Large intestine (tissue), 3 donors: ENCODE measurements at regions not wholly inside any gene's neighbourhood (a gene's known extent, or its start where the extent isn't known, plus 50 kb on each side); places are given as distances from the start of the nearest gene placed in this dataset.

ENCODE experiments used
- DNase-seq, 2 donors: peaks; one replicate each; pipeline versions ENCODE4 v3.0.0 to v3.0.0-alpha.2; 2013
- H3K27ac ChIP-seq: one replicate; pipeline ENCODE4 v1.5.1; 2013; ENCODE audit warnings: low read length
- H3K27me3 ChIP-seq: 2 replicates; pipeline ENCODE4 v1.6.1; 2013; ENCODE audit warnings: low read length; ENCODE audit not compliant: control insufficient read depth, insufficient read depth
- H3K36me3 ChIP-seq: 2 replicates; pipeline ENCODE4 v1.6.1; 2013; ENCODE audit warnings: low read length; ENCODE audit not compliant: control insufficient read depth, insufficient read depth
- H3K4me1 ChIP-seq: one replicate; pipeline ENCODE4 v1.6.1; 2013; ENCODE audit warnings: low read length; ENCODE audit not compliant: control insufficient read depth, insufficient read depth
- H3K4me3 ChIP-seq: one replicate; pipeline ENCODE4 v1.5.1; 2013; ENCODE audit warnings: low read length
- H3K9me3 ChIP-seq: one replicate; pipeline ENCODE4 v1.6.1; 2013; ENCODE audit warnings: mild to moderate bottlenecking, low read depth, low read length, moderate library complexity; ENCODE audit not compliant: control insufficient read depth
- WGBS: methylation state at CpG from one replicate; pipeline ENCODE4 v1.1.5; 2013; ENCODE audit warnings: low lambda C conversion rate; ENCODE audit not compliant: insufficient coverage; 5-methylcytosine and 5-hydroxymethylcytosine counted together

DNA sequence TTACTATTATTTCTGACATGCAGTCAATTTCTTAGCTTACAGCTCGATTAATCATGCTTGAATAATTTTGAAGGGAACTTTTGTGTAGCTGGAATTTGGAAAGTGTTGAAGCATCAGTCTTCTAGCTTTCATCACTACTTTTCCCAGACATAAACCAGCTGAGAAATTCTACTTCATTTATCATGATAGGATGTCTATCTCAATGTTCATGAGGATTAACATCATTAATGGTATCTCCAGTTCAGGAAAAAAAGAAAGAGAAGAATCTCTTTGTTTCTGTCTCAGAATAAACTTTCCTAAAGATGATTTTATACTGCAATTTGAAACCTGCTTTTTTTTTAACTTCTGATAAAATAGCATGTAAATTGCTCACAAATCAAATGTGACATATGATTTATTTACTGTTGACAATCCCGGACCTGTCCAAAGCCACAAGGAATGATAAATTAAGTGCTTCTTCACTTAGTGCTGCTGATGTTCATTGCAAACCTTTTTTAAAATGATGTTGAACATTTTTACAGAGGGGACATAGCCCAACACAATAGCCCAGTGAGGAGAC is 412.1 kb upstream of the CLINT1 start:
- H3K27ac ChIP-seq, result no peak overlapping the region
- no peak overlapping the region for H3K4me3 ChIP-seq
- no peaks in the 10 kb centered on the region for H3K9me3 ChIP-seq
- H3K36me3 ChIP-seq, result no peaks in the 10 kb centered on the region
- peaks cover 11% of the 10 kb centered on the region for H3K27me3 ChIP-seq
- H3K4me1 ChIP-seq, result no peaks in the 10 kb centered on the region
- DNase-seq, result no peak
- 31% methylated on average over 2 of the region's 2 CpGs for WGBS

DNA sequence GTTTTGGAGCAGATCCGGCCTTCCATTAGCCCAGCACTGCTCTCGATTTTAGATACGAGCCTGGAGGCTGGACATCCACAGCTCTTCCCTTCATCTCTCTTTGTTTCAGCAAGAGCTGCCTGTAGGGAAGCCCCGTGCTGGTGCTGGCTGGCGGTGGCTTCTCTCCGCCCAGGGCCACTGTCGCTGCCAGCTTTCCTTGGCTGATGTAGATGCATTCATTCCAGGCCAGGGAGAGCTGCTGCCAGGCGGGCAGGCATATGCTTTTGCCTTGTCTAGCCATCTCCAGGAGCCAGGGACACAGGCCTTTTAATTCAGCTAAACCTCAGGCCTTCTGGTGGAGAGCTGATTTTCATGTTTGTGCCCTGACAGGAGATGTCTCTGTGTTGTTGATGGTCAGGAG is 409.3 kb upstream of the CLINT1 start:
- Histone ChIP-seq H3K36me3 (no peaks in the 10 kb centered on the region), H3K9me3 (no peaks in the 10 kb centered on the region), H3K4me3 (no peak overlapping the region), H3K4me1 (no peaks in the 10 kb centered on the region), H3K27me3 (peaks cover 2% of the 10 kb centered on the region), H3K27ac (no peak overlapping the region)
- 100% methylated on average over 1 of the region's 8 CpGs for WGBS
- no peak for DNase-seq

DNA sequence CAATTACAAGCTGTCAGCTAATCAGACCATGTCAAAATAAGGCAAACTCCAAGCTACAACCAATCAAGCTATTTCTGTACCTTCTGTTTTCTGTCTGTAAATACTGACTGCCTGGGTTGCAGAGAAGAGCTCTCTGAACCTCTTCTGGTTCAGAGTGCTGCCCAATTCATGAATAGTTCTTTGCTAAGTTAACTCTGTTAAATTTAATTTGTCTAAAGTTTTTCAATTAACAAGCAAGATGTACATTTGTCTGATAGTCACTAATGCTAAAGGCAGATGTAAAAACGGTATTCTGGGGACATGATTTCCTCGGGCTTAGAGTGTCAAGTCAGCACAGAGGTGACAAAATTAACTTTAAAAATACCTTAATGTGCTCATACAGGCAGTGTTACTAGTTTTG is 408.3 kb upstream of the CLINT1 start:
- no peak for DNase-seq
- H3K4me1 ChIP-seq, result no peaks in the 10 kb centered on the region
- no peak overlapping the region for H3K4me3 ChIP-seq
- WGBS, result no CpG with 5 or more reads among the region's 2 CpGs
- no peaks in the 10 kb centered on the region for H3K27me3 ChIP-seq
- H3K9me3 ChIP-seq, result no peaks in the 10 kb centered on the region
- H3K36me3 ChIP-seq, result no peaks in the 10 kb centered on the region
- H3K27ac ChIP-seq, result no peak overlapping the region

DNA sequence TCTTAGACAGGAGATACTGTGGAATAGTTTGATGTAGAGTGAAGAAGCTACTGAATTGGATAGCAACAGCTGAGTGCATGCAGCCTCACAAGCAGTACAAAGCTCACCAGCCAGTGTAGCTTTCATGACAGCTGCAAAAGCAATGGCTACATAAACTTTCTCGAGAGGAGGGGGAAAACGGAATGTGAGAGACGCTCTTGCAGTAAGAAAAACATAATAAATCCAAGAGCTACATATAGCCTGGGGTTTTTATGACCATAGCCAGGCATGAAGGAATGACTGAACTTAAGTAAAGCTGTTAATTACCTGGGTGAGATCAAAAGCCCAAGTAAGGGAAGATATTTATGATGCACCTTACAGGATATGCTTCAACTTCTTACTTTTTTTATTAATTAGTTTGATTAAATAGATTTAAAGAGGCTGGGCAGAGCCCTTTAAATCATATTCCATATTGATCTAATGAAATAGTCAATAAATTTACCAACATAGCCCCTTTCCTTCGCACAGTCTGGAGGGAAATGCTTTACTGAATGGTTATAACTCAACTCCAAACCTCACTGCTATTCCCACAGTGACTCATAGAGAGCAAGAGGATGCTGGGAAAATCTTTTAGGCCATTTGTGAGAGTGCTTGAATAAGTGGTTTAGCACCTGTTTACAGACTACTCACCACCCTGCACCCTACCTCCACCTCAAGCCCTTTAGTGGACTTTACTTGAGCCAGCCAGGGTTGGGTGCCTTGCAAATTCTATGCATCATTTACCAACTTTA is 407.2 kb upstream of the CLINT1 start:
- Histone ChIP-seq H3K4me1 (no peaks in the 10 kb centered on the region), H3K27me3 (no peaks in the 10 kb centered on the region), H3K27ac (no peak overlapping the region), H3K36me3 (no peaks in the 10 kb centered on the region), H3K9me3 (no peaks in the 10 kb centered on the region), H3K4me3 (no peak overlapping the region)
- no CpG with 5 or more reads among the region's 4 CpGs for WGBS
- DNase-seq, result no peak

DNA sequence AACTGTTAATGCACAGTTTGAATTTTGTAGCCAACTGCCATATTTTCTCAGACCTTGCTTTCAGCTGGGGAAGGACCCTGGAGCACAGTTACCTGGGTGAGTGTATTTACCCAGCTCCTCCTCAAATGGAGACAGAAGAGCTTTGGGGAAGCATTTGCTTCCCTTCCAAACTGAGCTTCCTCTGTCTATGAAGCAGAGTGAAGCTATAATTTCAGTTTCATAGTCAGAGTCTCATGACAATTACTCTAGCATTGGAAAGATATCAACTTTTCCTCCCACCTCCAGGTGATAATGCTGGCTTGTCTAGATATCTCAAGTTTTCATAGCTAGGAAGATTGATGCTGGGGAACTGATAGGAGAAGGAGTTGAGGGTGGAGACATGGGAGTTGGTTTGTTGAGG is 406.4 kb upstream of the CLINT1 start:
- Histone ChIP-seq H3K27ac (no peak overlapping the region), H3K4me3 (no peak overlapping the region), H3K9me3 (no peaks in the 10 kb centered on the region), H3K36me3 (no peaks in the 10 kb centered on the region), H3K27me3 (no peaks in the 10 kb centered on the region), H3K4me1 (no peaks in the 10 kb centered on the region)
- DNase-seq, result no peak

DNA sequence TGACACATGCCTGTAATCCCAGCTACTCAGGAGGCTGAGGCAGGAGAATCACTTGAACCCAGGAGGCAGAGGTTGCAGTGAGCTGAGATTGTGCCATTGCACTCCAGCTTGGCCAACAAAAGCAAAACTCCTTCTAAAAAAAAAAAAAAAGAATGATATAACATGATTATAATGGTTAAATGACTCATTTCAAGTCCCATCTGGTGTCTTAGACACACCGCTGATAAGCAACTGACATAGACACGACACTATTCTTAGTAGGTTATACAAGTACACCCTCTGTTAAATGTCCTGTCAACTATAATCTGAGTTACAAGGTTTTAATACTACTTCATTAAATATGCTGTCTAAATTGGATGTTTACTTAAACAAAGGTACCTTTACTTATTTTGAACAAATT is 405.3 kb upstream of the CLINT1 start:
- Histone ChIP-seq H3K9me3 (no peaks in the 10 kb centered on the region), H3K27ac (no peak overlapping the region), H3K36me3 (no peaks in the 10 kb centered on the region), H3K4me3 (no peak overlapping the region), H3K4me1 (no peaks in the 10 kb centered on the region), H3K27me3 (no peaks in the 10 kb centered on the region)
- DNase-seq, result no peak
- no CpG with 5 or more reads among the region's 2 CpGs for WGBS

DNA sequence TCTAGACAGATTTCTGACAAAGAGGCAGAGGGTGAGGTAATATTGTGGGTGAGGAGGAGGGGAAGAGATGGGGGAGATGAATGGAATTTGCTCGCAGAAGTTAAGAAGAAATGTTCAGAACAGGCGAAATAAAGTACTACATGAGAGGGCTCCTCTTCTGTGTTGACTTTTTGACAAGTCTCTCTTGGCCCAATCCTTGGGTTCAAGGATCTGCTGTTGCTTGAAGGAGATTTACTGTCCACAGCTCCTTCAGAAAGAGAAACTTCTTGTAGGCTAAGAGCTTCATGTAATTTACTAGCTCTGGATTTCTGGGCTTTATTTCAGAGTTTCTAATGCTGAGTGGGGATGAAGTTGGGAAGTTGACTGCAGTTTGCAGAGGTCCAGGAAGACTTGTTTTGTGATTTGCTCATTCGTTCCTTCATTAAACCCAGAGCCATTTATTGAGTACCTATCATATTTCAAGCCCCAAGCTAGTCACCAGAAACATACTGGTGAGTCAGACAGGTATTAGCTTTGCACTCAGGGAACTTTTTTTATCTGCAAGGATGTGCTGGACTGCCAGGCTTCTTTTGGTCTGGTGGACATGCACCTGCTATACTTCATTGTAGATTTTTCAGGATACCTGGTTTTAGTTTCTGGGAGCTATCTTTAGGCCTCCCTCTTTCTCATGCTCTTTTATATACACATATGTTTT is 402.9 kb upstream of the CLINT1 start:
- no peaks in the 10 kb centered on the region for H3K4me1 ChIP-seq
- no peaks in the 10 kb centered on the region for H3K27me3 ChIP-seq
- H3K9me3 ChIP-seq, result no peaks in the 10 kb centered on the region
- WGBS, result 79% methylated on average over 2 of the region's 3 CpGs
- no peak overlapping the region for H3K27ac ChIP-seq
- H3K4me3 ChIP-seq, result no peak overlapping the region
- H3K36me3 ChIP-seq, result no peaks in the 10 kb centered on the region
- no peak for DNase-seq

DNA sequence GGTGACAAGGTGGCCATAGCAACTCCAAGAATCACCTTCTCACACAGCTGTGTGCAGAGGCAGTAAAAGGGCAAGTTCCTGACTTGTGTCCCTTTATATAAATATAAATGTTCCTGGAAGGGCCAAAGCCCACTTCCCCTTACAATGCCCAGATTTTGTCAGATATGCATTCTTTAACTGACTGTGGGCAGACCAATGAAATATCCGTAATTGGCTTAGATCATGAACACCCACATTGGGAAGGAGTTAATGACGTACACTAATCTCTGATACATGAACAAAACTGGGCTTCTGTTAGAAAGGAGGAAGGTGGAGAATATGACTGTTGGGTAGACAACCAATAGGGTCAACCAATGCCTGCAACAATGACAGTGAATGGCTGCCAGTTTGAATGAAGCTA is 397.2 kb upstream of the CLINT1 start:
- Histone ChIP-seq H3K27ac (no peak overlapping the region), H3K4me3 (no peak overlapping the region), H3K36me3 (no peaks in the 10 kb centered on the region), H3K27me3 (no peaks in the 10 kb centered on the region), H3K9me3 (no peaks in the 10 kb centered on the region), H3K4me1 (no peaks in the 10 kb centered on the region)
- no CpG with 5 or more reads among the region's 2 CpGs for WGBS
- no peak for DNase-seq

DNA sequence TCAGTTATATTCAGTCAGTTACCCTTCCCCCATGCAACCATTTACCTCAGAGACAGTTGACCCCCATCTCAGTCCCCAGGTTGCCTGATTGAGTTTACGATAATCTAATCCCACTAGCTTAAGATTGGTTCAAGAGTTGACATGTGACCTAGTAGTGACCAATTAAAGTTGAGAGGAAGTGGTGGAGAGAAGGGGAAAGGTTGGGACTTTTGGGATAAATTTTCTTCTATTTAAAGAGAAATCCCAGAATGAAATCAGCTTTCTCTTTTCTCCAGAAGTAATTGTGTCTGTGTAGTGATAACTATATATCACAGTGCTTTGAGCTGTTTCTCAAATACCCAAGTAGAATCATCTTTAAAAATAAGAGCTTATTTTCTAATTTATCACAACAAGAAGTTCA is 396.7 kb upstream of the CLINT1 start:
- no CpG with 5 or more reads among the region's 1 CpG for WGBS

DNA sequence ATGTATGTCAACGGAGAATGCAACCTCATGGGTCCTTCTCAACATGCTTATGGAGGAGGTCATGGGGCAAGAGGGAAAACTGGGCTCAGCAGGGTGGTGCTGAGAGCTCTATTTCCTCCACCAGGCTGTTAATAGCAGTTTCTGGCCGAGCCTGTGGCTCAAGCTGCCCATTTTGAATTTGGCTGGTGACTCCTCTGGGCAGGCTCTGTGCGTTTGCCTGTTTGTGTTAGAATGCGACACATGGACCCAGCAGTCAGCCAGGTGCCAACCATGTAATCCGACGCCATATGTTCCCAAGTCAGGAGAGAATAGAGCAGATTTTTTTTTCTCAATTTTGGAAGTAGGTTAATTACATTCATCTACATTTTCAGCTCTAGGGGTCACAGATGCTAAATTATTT is 387.7 kb upstream of the CLINT1 start:
- H3K9me3 ChIP-seq, result no peaks in the 10 kb centered on the region
- H3K27me3 ChIP-seq, result no peaks in the 10 kb centered on the region
- no peak overlapping the region for H3K4me3 ChIP-seq
- no peaks in the 10 kb centered on the region for H3K36me3 ChIP-seq
- WGBS, result no CpG with 5 or more reads among the region's 6 CpGs
- DNase-seq, result no peak
- no peak overlapping the region for H3K27ac ChIP-seq
- no peaks in the 10 kb centered on the region for H3K4me1 ChIP-seq

More for the DNA sequence above, 396.7 kb upstream of the CLINT1 start:
- DNase-seq, result no peak
- no peaks in the 10 kb centered on the region for H3K4me1 ChIP-seq
- H3K27me3 ChIP-seq, result no peaks in the 10 kb centered on the region
- H3K9me3 ChIP-seq, result no peaks in the 10 kb centered on the region
- no peak overlapping the region for H3K27ac ChIP-seq
- H3K4me3 ChIP-seq, result no peak overlapping the region
- H3K36me3 ChIP-seq, result no peaks in the 10 kb centered on the region

DNA sequence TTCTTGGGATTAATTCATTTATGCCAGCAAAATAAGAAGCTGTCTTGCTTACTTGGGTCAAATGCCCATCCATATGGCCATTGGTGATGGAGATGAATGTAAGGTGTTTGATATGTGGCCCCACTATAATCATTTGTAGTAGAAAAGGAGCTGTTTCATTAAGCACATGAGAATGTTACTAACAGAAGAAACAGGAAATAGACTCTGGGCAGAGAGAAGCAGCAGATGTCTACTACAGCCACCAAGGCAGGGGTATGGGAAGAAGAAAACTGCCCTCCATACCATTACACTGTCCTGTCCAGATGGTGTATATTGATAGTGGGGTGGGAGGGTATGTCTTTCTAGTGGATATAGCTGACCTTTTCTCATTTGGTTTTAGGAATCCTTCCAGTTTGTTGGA is 386.6 kb upstream of the CLINT1 start:
- no peak for DNase-seq
- Histone ChIP-seq H3K27ac (no peak overlapping the region), H3K4me1 (no peaks in the 10 kb centered on the region), H3K27me3 (no peaks in the 10 kb centered on the region), H3K36me3 (no peaks in the 10 kb centered on the region), H3K9me3 (no peaks in the 10 kb centered on the region), H3K4me3 (no peak overlapping the region)
